Umbilical cord (tissue), 1 donor: ENCODE measurements at regions not wholly inside any gene's neighbourhood (a gene's known extent, or its start where the extent isn't known, plus 50 kb on each side); places are given as distances from the start of the nearest gene placed in this dataset.
A peak's percentile ranks its signal among the peaks of the same experiment; 100 is the strongest.

ENCODE experiments used
- DNase-seq: peaks from one replicate; pipeline ENCODE4 v3.0.0-alpha.2; 2015; ENCODE audit warnings: low spot score

DNA sequence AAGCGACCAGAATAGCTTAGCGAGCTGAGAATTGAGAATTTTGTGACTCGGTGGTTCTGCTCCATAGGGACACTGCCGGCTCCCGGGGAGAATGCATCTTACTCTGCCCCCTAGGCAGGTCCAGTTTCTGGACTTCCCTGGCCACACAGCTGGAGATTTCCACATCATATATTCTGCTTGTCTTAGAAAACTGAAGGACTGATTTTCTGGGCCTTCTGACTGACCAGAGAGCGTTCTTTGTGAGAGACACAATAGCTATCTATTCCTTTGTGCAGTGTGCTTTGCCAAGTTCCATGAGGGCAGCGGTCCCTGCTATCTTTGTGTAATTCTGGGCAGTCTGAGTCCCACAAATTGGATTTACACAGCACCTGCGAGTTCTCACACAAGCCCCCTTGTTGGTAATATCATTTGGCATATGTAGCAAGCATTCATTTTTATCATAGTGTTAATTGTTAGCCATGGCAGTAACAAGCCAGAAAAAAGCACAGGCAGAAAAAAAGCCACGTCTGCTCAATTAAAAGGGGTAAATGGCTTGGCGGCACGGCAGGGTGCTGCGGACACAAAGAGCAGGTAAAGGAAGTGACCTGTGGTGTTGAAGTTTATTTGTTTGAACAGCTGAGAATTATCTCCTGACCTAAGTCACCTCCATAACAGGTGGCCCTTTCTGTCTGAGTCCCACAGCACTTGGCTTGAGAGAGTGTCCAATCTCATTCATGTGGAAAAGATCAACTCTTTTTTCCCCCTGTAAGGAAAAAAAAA, 688.7 kb downstream of the TUSC7 start:
- DNase-seq = no peak

GRCh38 chr3:117399311-117400078, 689.9 kb downstream of the TUSC7 start:
- DNase-seq = peak; percentile 25

DNA sequence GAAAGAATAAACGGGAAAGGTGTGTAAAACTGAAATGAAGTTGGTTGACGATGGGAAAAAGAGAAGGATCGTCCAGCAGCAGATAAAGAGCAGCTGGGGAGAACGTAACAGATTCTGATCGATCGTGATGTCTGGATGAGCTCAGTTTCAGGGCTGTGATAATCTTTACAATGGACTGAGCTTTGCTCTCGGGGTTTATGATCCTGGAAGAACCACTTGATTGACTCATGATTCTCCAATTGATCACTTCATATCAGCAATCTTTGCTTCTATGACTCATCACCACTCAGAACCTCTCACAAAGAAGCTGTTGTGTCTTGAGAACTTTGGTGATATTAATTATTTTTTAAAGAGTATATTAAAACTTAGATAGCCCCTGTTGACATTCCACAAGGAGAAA, 690.7 kb downstream of the TUSC7 start:
- DNase-seq = no peak

DNA sequence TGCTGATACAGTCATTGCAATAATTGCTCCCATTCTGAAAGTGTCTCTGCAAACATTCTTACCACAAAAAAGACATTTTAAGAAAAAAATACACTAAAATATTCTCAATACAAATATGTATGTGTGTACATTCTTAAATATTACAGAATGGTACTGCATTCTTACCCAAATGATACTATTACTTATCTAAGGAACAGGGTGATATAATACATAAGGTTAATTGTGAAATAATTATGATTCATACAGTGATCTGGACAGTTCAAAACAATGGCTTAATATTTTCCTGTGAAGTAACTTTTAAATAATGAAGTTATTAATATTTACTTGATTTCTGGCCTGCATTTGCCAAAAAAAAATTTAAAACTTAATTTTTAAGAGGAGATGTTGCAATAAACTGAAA, 694.6 kb downstream of the TUSC7 start:
- no peak for DNase-seq

GRCh38 chr3:117404730-117405129, 695.2 kb downstream of the TUSC7 start:
- no peak for DNase-seq

DNA sequence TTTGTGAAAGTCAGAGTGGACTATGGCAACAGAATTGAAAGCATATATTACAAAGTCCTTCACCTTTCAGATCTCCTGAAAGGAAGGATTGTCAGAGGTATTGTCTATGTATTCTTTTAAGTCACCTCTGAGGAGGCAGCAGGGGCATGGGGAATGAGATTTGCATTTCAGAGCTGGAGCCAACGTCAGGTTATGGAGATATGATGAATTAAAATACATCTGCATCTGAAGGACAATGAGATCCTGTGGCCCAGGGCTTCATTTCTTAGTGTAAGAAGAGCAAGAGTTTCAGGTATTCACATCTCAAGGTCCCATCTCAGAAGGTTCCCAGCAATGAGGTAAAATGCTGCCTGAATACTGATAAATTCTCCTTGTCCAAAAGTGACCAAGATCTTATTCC, 695.8 kb downstream of the TUSC7 start:
- DNase-seq = no peak

GRCh38 chr3:117407317-117407716, 697.7 kb downstream of the TUSC7 start:
- no peak for DNase-seq

DNA sequence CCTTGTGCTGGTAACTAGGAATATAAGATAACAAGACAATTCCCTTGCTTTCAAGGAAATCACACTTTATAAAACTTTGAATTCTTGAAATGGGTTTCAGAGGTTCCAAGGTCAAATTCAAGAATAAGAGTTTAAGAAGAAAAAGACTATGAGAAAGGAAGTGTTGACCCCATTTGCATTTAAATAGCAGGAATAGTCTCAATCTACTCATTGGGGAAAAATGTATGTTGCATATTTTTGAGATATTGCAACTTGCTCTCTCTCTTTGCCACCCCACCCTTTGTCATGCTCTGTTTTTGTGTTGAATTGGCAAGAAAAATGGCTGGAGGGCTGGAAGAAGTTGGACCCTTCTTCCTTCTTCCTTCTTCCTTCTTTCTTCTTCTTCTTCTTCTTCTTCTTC, 699.2 kb downstream of the TUSC7 start:
- DNase-seq = no peak

- no peak for DNase-seq
Observed at GRCh38 chr3:117409256-117409655, 699.7 kb downstream of the TUSC7 start.

- DNase-seq = no peak
Observed at GRCh38 chr3:117409701-117410459, 700.3 kb downstream of the TUSC7 start.

DNA sequence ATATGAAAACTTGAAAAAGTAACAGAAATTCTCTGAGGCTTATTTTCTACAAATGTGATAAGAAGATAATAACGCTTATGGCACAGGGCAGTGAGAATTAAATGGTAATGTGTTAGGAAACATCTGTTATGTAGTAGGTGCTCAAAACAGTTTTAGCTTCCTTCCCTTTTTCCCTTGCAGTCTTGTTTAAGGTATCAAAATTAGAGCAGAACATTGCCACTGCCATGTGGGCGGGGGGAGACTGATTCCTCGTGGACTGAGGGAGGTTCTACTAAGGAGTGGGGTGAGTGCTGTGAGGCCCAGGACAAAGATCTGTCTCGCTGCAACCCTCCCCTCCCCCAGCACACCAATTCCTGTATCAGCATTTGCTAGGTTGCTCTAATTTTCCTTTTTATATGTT, 702.4 kb downstream of the TUSC7 start:
- DNase-seq = no peak

GRCh38 chr3:117417411-117417810, 707.8 kb downstream of the TUSC7 start:
- DNase-seq = no peak

DNA sequence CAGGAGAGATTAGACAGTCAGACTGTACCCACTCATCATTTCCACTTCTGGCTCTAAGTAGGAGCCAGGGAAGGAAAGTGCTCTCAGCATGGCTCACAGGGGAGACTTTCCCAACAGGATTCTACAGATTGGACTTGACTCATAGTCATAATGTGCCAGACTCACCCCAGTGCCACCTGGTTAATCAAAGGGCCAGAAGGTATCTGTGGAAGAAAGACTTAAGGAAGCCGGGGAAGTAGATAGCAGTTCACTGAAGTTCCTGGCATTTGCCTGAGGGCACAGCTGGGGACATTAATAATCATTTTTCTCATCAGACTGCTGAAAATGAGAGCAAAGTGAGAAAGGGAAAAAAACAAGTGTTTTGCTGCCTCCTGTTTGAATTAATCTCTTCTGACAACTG, 717.5 kb downstream of the TUSC7 start:
- DNase-seq = no peak

DNA sequence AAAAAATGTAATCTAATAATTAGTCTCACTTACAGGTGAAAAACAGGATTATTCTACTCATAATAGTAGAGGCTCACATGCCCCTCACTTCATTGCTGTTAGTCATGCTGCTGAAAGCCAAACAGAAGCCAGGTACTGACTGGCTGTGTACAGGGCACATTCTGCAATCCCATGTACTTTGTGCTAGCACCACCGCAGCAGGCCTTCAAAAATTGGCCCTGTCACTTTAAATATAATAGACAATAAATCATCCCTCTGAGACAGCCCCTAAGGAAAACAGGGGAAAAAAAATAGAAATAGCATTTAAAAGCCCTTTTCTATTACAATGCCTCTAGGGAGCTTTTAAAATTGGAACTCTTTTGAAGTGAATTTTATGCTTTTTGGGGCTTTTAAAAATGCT, 723.8 kb downstream of the TUSC7 start:
- DNase-seq = no peak

DNA sequence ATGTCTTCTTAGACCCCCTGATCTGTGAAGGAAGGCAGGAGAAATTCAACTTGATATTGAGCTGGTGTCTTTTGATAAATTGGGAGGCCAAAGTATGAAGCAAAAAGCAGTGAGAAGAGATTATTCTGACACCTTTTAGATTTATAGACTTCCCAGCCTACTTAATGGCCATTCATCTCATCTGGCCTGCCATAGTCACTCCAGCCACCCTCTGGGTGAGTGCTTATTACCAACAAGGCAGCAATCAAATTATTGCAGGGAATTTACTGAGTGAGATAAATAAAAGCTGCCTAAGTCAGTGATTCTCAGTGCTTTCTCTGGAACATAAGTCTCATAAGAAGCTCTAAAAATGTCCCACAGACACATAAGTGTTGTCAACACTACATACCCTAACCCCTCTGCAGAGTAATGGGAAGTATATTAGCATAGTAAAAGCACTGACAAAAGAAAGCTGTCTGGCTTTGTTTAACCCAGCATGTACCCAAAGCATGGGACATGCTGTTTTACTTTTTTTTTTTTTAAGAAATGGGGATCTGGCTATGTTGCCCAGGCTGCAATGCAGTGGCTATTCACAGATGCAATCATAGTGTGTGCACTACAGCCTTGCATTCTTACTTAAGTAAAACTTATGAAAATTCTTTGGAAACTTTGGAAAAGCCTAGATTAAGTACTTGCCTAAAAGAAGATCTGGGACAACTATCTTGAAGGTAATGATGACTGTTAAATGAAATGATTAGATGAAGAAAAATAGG, 725.3 kb downstream of the TUSC7 start:
- no peak for DNase-seq

DNA sequence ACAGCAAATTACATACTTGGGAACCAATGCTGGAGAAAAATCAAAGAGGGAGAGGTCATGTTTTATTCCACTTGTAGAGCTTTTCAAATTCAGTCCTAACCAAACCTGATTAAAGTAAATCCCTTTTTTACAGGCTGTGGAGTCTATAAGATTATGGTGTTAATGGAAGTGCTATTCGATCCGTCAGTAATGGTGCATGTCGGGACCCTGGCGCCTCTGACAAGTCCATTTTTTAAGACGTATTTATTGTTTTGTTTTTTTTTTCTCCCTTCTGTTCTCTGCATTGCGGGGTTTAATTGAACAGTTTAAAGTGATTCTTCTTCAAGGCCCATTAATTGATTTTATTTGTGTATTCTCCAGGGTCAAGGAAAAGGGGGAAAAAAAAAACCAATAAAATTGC, 725.9 kb downstream of the TUSC7 start:
- DNase-seq = no peak

GRCh38 chr3:117439812-117440211, 730.2 kb downstream of the TUSC7 start:
- peak; percentile 20 for DNase-seq

DNA sequence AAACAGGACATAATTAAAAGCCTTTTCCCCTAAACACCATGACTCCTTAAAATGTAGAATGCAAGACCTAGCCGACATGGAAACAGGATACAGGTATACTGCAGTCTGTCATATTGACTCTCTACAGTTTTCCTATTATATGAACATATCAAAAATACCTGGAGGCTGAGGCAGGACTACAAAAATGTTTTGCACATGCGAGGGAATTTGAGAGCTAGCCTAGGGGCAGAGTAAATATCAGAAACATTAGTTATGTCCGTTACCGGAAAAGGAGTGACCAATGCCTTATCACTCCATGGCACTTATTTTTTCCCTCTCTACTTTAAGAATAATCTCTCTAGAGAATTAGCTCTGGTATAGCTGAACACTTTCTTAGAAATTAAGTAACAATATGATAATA, 732.3 kb downstream of the TUSC7 start:
- no peak for DNase-seq

- no peak for DNase-seq
Observed at GRCh38 chr3:117442566-117442965, 733.0 kb downstream of the TUSC7 start.

GRCh38 chr3:117443014-117443413, 733.4 kb downstream of the TUSC7 start:
- no peak for DNase-seq

DNA sequence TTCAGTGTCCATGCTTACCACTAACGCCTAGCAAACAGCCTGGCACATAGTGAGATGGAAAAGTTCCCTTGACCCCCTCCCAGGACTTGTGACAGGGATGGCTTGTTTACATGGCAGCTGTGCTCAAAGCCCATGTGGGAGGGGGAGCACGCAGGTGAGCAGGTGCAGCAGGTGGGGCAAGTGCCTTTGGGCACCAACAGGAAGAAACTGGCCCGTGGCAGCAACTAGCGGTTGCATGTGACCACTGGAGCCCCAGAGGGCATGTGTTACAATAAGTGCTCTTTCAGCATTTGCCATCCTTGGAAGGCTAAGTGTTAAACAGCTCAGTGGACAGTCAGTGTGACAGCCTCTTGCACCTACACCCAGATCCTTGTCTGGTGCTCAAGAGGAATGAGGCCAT, 734.6 kb downstream of the TUSC7 start:
- DNase-seq = no peak

GRCh38 chr3:117447419-117447818, 737.8 kb downstream of the TUSC7 start:
- DNase-seq = no peak
